ENCODE measurements at regions not wholly inside any gene's neighbourhood (a gene's known extent, or its start where the extent isn't known, plus 50 kb on each side); places are given as distances from the start of the nearest gene placed in this dataset.

GRCh38 chr12:30859226-30859625, 67.3 kb upstream of the TSPAN11 start:
- TF ChIP-seq EZH2 (IDR thresholded peaks at IDR 0.05; ENCODE audit: borderline replicate concordance) (no peak), CTCF (IDR thresholded peaks at IDR 0.05; ENCODE audit: poor library complexity) (no peak), EZH2phosphoT487 (IDR thresholded peaks at IDR 0.05; ENCODE audit: low read depth, severe bottlenecking, unreplicated experiment) (no peak)

Data from hepatocyte (in vitro differentiated cells).